B cell (primary cell): ENCODE measurements at regions not wholly inside any gene's neighbourhood (a gene's known extent, or its start where the extent isn't known, plus 50 kb on each side); places are given as distances from the start of the nearest gene placed in this dataset.

Source experiments
- ATAC-seq: fragments of 200-7000 bp; cut with Tn5 transposase; one replicate; pipeline ENCODE4 v1.10.0; 2021; ENCODE audit warnings: low read depth, mild to moderate bottlenecking, moderate number of reproducible peaks, moderate library complexity
- CTCF ChIA-PET: fragments of 350-600 bp; sonication (Branson Sonifier 250); formaldehyde crosslinking; loops from one replicate; lab custom pipeline; 2021; ENCODE audit warnings: antibody characterized with exemption, inconsistent platforms; lab: Charles Lee
- POLR2A ChIA-PET: fragments of 350-600 bp; sonication (Branson Sonifier 250); formaldehyde crosslinking; loops from one replicate; lab custom pipeline; 2021; ENCODE audit warnings: antibody characterized with exemption; lab: Charles Lee
- DNase-seq: peaks from one replicate; pipeline ENCODE4 v3.0.0; 2013
- H2AFZ ChIP-seq: 2 replicates; pipeline ENCODE4 v1.6.1; 2012; ENCODE audit warnings: mild to moderate bottlenecking, low read depth, low read length; ENCODE audit not compliant: insufficient read depth, poor library complexity, severe bottlenecking
- H3K27ac ChIP-seq, 2 donors: 1 replicate in 1 of 2; 2 replicates in 1 of 2; pipeline ENCODE4 v1.5.1; 2012 to 2013; ENCODE audit warnings: low read length in 2 of 2, mild to moderate bottlenecking in 2 of 2, moderate library complexity in 1 of 2
- H3K27me3 ChIP-seq, 4 experiments: fragments of 200-600 bp in 1 of 4; sonication (generic) in 1 of 4; replicated peaks in 1 of 4; 1 replicate in 2 of 4; 2 replicates in 2 of 4; pipeline versions ENCODE4 v1.6.1 to v1.7.0; 2013 to 2016; ENCODE audit warnings: low read length in 3 of 4, mild to moderate bottlenecking in 2 of 4, mixed read lengths in 1 of 4, moderate library complexity in 1 of 4; ENCODE audit not compliant: insufficient read depth in 4 of 4, control insufficient read depth in 3 of 4; ENCODE audit errors: control extremely low read depth in 1 of 4
- H3K36me3 ChIP-seq, 2 experiments: replicated peaks in 1 of 2; 1 replicate in 1 of 2; 2 replicates in 1 of 2; pipeline versions ENCODE4 v1.6.1 to v1.7.1; 2013; ENCODE audit warnings: low read length in 1 of 2; ENCODE audit not compliant: insufficient read depth in 2 of 2, control insufficient read depth in 1 of 2; ENCODE audit errors: control extremely low read depth in 1 of 2, extremely low read depth in 1 of 2
- H3K4me1 ChIP-seq, 2 donors: fragments of 200-600 bp in 1 of 2; sonication (generic) in 1 of 2; 1 replicate in 1 of 2; 2 replicates in 1 of 2; pipeline versions ENCODE4 v1.5.1 to v1.6.1; 2013 to 2017; ENCODE audit warnings: low read length in 2 of 2; ENCODE audit not compliant: control insufficient read depth in 2 of 2, insufficient read depth in 2 of 2
- H3K4me2 ChIP-seq: replicated peaks from 2 replicates; pipeline ENCODE3; 2012; ENCODE audit warnings: mild to moderate bottlenecking, low read depth, low read length; ENCODE audit not compliant: poor library complexity, severe bottlenecking
- H3K4me3 ChIP-seq, 5 experiments: fragments of 200-600 bp in 1 of 5; sonication (generic) in 1 of 5; 1 replicate in 3 of 5; 2 replicates in 2 of 5; pipeline versions ENCODE4 v1.5.1 to v1.7.0; 2011 to 2016; ENCODE audit warnings: low read length in 4 of 5, mild to moderate bottlenecking in 4 of 5, low read depth in 2 of 5, control low read depth in 1 of 5, moderate library complexity in 1 of 5; ENCODE audit not compliant: insufficient read depth in 1 of 5; ENCODE audit errors: control extremely low read depth in 1 of 5, extremely low read depth in 1 of 5
- H3K79me2 ChIP-seq: fragments of 200-600 bp; sonication (generic); one replicate; pipeline ENCODE4 v1.6.0; 2016; ENCODE audit warnings: low read length; ENCODE audit not compliant: control insufficient read depth, insufficient read depth
- H3K9ac ChIP-seq: fragments of 200-600 bp; sonication (generic); 2 replicates; pipeline ENCODE4 v1.6.1; 2017; ENCODE audit warnings: mild to moderate bottlenecking, low read length, moderate library complexity
- H3K9me3 ChIP-seq, 3 donors: one replicate each; pipeline versions ENCODE4 v1.6.1 to v1.7.1; 2013; ENCODE audit warnings: low read length in 2 of 3; ENCODE audit not compliant: control insufficient read depth in 2 of 3, insufficient read depth in 1 of 3; ENCODE audit errors: control extremely low read depth in 1 of 3
- H4K20me1 ChIP-seq: 2 replicates; pipeline ENCODE4 v1.6.0; 2012; ENCODE audit warnings: mild to moderate bottlenecking, low read length; ENCODE audit not compliant: insufficient read depth, control insufficient read depth, poor library complexity, severe bottlenecking
- H3K27ac Mint-ChIP-seq: one replicate; pipeline ENCODE4 v1.8.0; 2021; ENCODE audit warnings: mixed read lengths
- H3K27me3 Mint-ChIP-seq: one replicate; pipeline ENCODE4 v1.8.0; 2021; ENCODE audit warnings: mixed read lengths
- H3K4me1 Mint-ChIP-seq: one replicate; pipeline ENCODE4 v1.8.0; 2021; ENCODE audit warnings: mixed read lengths
- H3K4me3 Mint-ChIP-seq: one replicate; pipeline ENCODE4 v1.8.0; 2021; ENCODE audit warnings: mixed read lengths
- H3K9me3 Mint-ChIP-seq: one replicate; pipeline ENCODE4 v1.8.0; 2022; ENCODE audit warnings: mixed read lengths; ENCODE audit not compliant: insufficient read depth
- EZH2 ChIP-seq: IDR thresholded peaks from 2 replicates; pipeline ENCODE4 v1.6.1; 2012; ENCODE audit warnings: borderline replicate concordance, low read depth, mild to moderate bottlenecking, moderate library complexity, low read length; ENCODE audit not compliant: insufficient read depth, poor library complexity, severe bottlenecking
- WGBS: methylation state at CpG from one replicate; pipeline ENCODE4 v1.1.5; 2013; ENCODE audit warnings: missing lambda C conversion rate; ENCODE audit not compliant: insufficient coverage; 5-methylcytosine and 5-hydroxymethylcytosine counted together
- intact Hi-C: fragments of 100-400 bp; cut with micrococcal nuclease; formaldehyde crosslinking; loops from one replicate; pipeline ENCODE4 v1.10.0; 2022
- TF ChIP-seq, protein P1 (sequence below): fragments of 200-600 bp; IDR thresholded peaks from one replicate; pipeline ENCODE4 v1.8.0; 2022; ENCODE audit warnings: antibody characterized with exemption, mild to moderate bottlenecking

DNA sequence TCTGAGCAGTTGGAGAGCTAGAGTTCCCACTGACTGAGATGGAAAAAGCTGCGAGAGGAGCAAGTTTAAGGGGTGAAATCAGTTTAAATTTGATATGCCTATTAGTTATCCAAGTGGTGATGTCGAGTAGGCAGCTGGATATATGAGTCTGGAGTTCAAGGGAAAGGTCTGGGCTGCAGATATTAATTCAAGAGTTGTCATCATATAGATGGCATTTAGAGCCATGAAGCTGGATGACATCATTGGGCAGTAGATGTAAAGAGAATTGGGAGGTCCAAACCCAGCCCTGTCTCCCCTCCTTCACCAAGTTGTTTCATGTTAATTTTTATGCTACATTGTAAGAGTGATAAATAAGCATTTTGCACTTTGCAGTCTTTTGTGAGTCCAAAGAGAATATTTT lies 898.1 kb downstream of the GALC start:
- Histone ChIP-seq H3K79me2 (no peaks in the 10 kb centered on the region), H3K9me3 (peaks cover 0 to 3% (median 0%) of the 10 kb centered on the region in 3 donors), H3K4me2 (no peak overlapping the region), H3K4me1 (no peaks in the 10 kb centered on the region), H3K4me3 (no peak overlapping the region), H4K20me1 (no peaks in the 10 kb centered on the region), H2AFZ (no peak overlapping the region), H3K9ac (no peak overlapping the region), H3K27me3 (no peaks in the 10 kb centered on the region), H3K27ac (no peak overlapping the region), H3K36me3 (no peaks in the 10 kb centered on the region)
- ChIA-PET CTCF (no interaction called here), POLR2A (no interaction called here)
- H3K4me3 Mint-ChIP-seq: no peak overlapping the region
- intact Hi-C loops: no loop called here
- H3K27ac Mint-ChIP-seq: no peak overlapping the region
- no peaks in the 10 kb centered on the region for H3K4me1 Mint-ChIP-seq
- DNase-seq (no peak), ATAC-seq (no peak)
- TF ChIP-seq EZH2: no peak
- TF ChIP-seq, protein P1, sequence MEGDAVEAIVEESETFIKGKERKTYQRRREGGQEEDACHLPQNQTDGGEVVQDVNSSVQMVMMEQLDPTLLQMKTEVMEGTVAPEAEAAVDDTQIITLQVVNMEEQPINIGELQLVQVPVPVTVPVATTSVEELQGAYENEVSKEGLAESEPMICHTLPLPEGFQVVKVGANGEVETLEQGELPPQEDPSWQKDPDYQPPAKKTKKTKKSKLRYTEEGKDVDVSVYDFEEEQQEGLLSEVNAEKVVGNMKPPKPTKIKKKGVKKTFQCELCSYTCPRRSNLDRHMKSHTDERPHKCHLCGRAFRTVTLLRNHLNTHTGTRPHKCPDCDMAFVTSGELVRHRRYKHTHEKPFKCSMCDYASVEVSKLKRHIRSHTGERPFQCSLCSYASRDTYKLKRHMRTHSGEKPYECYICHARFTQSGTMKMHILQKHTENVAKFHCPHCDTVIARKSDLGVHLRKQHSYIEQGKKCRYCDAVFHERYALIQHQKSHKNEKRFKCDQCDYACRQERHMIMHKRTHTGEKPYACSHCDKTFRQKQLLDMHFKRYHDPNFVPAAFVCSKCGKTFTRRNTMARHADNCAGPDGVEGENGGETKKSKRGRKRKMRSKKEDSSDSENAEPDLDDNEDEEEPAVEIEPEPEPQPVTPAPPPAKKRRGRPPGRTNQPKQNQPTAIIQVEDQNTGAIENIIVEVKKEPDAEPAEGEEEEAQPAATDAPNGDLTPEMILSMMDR: no peak
- H3K9me3 Mint-ChIP-seq: peaks cover 2% of the 10 kb centered on the region
- H3K27me3 Mint-ChIP-seq: no peaks in the 10 kb centered on the region
- 88% methylated on average over 2 of the region's 2 CpGs for WGBS

DNA sequence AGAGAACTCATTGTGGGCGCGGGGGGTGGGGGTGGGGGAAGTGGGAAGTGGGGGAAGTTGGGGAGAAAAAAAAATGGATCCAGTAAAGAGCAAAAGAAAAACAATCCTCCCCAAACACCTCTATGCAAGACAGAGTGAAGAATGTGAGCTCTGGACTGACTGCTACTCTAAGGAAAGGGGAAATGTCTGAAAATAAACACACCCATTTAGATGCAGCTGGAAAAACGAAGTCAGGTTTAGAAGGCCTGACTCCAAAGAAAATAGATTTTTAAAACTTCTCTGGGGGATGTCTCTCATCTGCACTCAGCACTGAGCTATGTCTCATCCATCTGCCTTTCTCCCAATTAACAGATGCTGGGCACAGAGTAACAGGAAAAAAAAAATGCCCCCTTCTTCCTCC lies 904.4 kb downstream of the GALC start:
- H3K27me3 Mint-ChIP-seq: no peaks in the 10 kb centered on the region
- H3K27ac Mint-ChIP-seq: no peak overlapping the region
- POLR2A ChIA-PET: no interaction called here
- TF ChIP-seq EZH2: no peak
- TF ChIP-seq, protein P1: no peak
- Histone ChIP-seq H3K27ac (no peak overlapping the region), H3K27me3 (no peaks in the 10 kb centered on the region), H3K4me1 (no peaks in the 10 kb centered on the region), H3K9me3 (no peaks in the 10 kb centered on the region), H4K20me1 (no peaks in the 10 kb centered on the region), H2AFZ (no peak overlapping the region), H3K4me3 (no peak overlapping the region), H3K36me3 (no peaks in the 10 kb centered on the region), H3K79me2 (no peaks in the 10 kb centered on the region), H3K4me2 (no peak overlapping the region), H3K9ac (no peak overlapping the region)
- WGBS: no CpG with 5 or more reads among the region's 3 CpGs
- ATAC-seq (no peak), DNase-seq (no peak)
- intact Hi-C loops: no loop called here
- CTCF ChIA-PET: no interaction called here
- peaks cover 1% of the 10 kb centered on the region for H3K9me3 Mint-ChIP-seq
- no peaks in the 10 kb centered on the region for H3K4me1 Mint-ChIP-seq
- no peak overlapping the region for H3K4me3 Mint-ChIP-seq
